PC-9 (cell line): ENCODE measurements at regions not wholly inside any gene's neighbourhood (a gene's known extent, or its start where the extent isn't known, plus 50 kb on each side); places are given as distances from the start of the nearest gene placed in this dataset.

Experiments
- BruUV-seq: library from RNA; stranded (reverse); fragments of 400-500 nt; replicated peaks from 2 replicates; lab custom pipeline; 2021; lab: Mats Ljungman, UMichigan
- CTCF ChIA-PET: fragments of 300-600 bp; sonication (Branson Sonifier 250); formaldehyde crosslinking; loops from one replicate; lab custom pipeline; 2022; ENCODE audit warnings: antibody characterized with exemption; lab: Charles Lee
- POLR2A ChIA-PET: fragments of 300-600 bp; sonication (Branson Sonifier 250); formaldehyde crosslinking; loops from one replicate; lab custom pipeline; 2022; ENCODE audit warnings: antibody characterized with exemption; ENCODE audit not compliant: unreplicated experiment; lab: Charles Lee
- DNase-seq, 2 experiments: peaks; one replicate each; pipeline versions ENCODE4 v3.0.0 to v3.0.0-alpha.2; 2015 to 2022; ENCODE audit warnings: mixed read lengths in 1 of 2
- H2AFZ ChIP-seq: fragments of 200-600 bp; sonication (generic); 2 replicates; pipeline ENCODE4 v1.8.1; 2017; ENCODE audit warnings: antibody characterized with exemption
- H3F3A ChIP-seq: fragments of 200-600 bp; sonication (generic); 2 replicates; pipeline ENCODE4 v1.8.1; 2017; ENCODE audit warnings: antibody characterized with exemption, mild to moderate bottlenecking, low read depth; ENCODE audit not compliant: insufficient read depth
- H3K27ac ChIP-seq: fragments of 200-600 bp; sonication (generic); 2 replicates; pipeline ENCODE4 v1.6.1; 2016; ENCODE audit warnings: mixed run types
- H3K27me3 ChIP-seq: fragments of 200-600 bp; sonication (generic); 2 replicates; pipeline ENCODE4 v1.6.1; 2016; ENCODE audit warnings: low read depth, mixed run types; ENCODE audit not compliant: insufficient read depth
- H3K36me3 ChIP-seq: fragments of 200-600 bp; sonication (generic); 2 replicates; pipeline ENCODE4 v1.6.1; 2016; ENCODE audit warnings: low read depth, mixed run types
- H3K4me1 ChIP-seq: fragments of 200-600 bp; sonication (generic); replicated peaks from 2 replicates; pipeline ENCODE4 v1.6.1; 2016; ENCODE audit warnings: mixed run types; ENCODE audit not compliant: insufficient read depth
- H3K4me2 ChIP-seq: fragments of 200-600 bp; sonication (generic); 2 replicates; pipeline ENCODE4 v1.6.1; 2017; ENCODE audit warnings: mixed run types
- H3K4me3 ChIP-seq: fragments of 200-600 bp; sonication (generic); 2 replicates; pipeline ENCODE4 v1.6.1; 2016; ENCODE audit warnings: mixed run types
- H3K79me2 ChIP-seq: fragments of 200-600 bp; sonication (generic); 2 replicates; pipeline ENCODE4 v1.6.1; 2017; ENCODE audit warnings: low read depth, mixed run types
- H3K9me2 ChIP-seq: fragments of 200-600 bp; sonication (generic); 2 replicates; pipeline ENCODE4 v1.8.1; 2017; ENCODE audit warnings: mild to moderate bottlenecking; ENCODE audit not compliant: insufficient read depth
- H3K9me3 ChIP-seq: fragments of 200-600 bp; sonication (generic); 2 replicates; pipeline ENCODE4 v1.8.1; 2016; ENCODE audit warnings: low read depth; ENCODE audit not compliant: insufficient read depth
- H4K20me1 ChIP-seq: fragments of 200-600 bp; sonication (generic); 2 replicates; pipeline ENCODE4 v1.8.1; 2017; ENCODE audit not compliant: insufficient read depth
- EZH2 ChIP-seq: fragments of 200-600 bp; sonication (generic); IDR thresholded peaks from 2 replicates; pipeline ENCODE4 v1.8.0; 2017; ENCODE audit warnings: antibody characterized with exemption, low read depth
- intact Hi-C: fragments of 100-400 bp; cut with micrococcal nuclease; formaldehyde crosslinking; loops from one replicate; pipeline ENCODE4 v1.10.0; 2022; ENCODE audit not compliant: unreplicated experiment
- TF ChIP-seq, protein P1 (sequence below): fragments of 200-600 bp; sonication (generic); conservative IDR thresholded peaks from 2 replicates; pipeline ENCODE4 v1.6.1; 2017; ENCODE audit warnings: mixed run types, antibody characterized with exemption, mild to moderate bottlenecking, moderate library complexity

DNA sequence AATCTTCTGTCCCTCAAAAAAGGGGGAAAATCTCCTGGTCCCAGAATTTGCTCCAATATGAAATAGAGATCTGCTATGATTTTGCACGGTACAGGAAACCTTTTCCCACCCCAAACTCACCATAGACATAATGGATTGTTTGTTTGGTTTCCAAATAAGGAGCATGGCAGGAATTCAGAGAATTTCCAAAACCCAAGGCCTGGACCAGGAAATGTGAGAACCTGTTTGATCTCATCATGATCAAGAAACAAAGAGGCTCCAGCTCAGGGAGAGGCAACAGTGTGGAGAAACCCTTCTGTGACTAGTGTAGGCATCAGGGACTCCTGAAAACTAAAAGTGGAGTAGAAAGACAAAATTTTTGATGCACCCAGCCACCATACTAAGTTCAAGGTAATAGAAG, 1548.1 kb upstream of the LRRTM3 start:
- H3K4me1 ChIP-seq = no peaks in the 10 kb centered on the region
- H3K79me2 ChIP-seq = no peaks in the 10 kb centered on the region
- no peak overlapping the region for H3K27ac ChIP-seq
- H3K4me2 ChIP-seq = no peak overlapping the region
- peak in 1 of 2 experiments; percentile 16 for DNase-seq
- no peaks in the 10 kb centered on the region for H3K27me3 ChIP-seq
- POLR2A ChIA-PET = no interaction called here
- H4K20me1 ChIP-seq = no peaks in the 10 kb centered on the region
- intact Hi-C loops = no loop called here
- no peak overlapping the region for H3K4me3 ChIP-seq
- no TSS peak for BruUV-seq
- H3K36me3 ChIP-seq = no peaks in the 10 kb centered on the region
- H3K9me2 ChIP-seq = no peaks in the 10 kb centered on the region
- no peak for TF ChIP-seq EZH2
- TF ChIP-seq, protein P1, sequence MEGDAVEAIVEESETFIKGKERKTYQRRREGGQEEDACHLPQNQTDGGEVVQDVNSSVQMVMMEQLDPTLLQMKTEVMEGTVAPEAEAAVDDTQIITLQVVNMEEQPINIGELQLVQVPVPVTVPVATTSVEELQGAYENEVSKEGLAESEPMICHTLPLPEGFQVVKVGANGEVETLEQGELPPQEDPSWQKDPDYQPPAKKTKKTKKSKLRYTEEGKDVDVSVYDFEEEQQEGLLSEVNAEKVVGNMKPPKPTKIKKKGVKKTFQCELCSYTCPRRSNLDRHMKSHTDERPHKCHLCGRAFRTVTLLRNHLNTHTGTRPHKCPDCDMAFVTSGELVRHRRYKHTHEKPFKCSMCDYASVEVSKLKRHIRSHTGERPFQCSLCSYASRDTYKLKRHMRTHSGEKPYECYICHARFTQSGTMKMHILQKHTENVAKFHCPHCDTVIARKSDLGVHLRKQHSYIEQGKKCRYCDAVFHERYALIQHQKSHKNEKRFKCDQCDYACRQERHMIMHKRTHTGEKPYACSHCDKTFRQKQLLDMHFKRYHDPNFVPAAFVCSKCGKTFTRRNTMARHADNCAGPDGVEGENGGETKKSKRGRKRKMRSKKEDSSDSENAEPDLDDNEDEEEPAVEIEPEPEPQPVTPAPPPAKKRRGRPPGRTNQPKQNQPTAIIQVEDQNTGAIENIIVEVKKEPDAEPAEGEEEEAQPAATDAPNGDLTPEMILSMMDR = no peak
- CTCF ChIA-PET = no interaction called here
- H3K9me3 ChIP-seq = peaks cover 9% of the 10 kb centered on the region; the same call in 1 of the 2 replicates
- no peak overlapping the region for H2AFZ ChIP-seq
- no peaks in the 10 kb centered on the region for H3F3A ChIP-seq

DNA sequence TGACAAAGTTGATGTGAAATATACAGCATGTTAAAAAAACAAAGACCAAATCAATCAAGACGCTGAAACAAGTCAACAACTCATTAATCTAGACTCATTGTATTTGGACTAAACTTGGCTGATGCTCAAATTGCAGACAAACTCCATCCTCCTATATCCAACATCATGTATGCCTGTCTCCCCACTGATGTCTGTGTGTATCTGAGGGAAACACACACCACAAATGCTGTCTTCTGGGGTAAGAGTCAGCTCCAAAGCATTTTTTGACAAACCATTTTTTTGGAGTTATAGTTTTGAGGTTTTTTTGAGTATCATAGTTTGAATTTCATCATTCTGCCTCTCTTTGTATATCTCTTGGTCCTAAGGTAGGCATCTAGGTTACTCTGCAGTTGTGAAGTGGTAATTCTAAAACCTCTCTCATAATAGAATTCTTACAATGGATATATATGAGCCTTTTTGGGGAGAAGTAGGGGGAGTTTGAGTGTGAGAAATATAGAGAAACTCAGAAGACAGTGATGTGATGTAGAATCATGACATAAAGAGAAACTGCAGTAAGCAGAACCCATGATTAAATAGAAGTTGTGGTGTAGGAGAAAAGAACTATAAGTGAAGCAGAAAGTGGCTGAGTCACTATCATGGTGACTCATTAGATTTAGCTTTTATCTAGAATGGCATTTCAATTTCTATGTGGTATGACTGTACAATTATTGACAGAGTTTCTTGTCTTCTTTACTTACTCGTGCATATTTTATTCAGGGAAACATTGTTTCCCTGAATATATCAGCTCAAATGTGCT, 1531.1 kb upstream of the LRRTM3 start:
- Histone ChIP-seq H3K36me3 (no peaks in the 10 kb centered on the region), H3K9me3 (peaks cover 8% of the 10 kb centered on the region; the same call in 1 of the 2 replicates), H4K20me1 (no peaks in the 10 kb centered on the region), H3K27ac (peak overlapping the region; percentile 52), H3K4me2 (peak overlapping the region; percentile 5), H3K9me2 (no peaks in the 10 kb centered on the region), H3K79me2 (no peaks in the 10 kb centered on the region), H3K27me3 (no peaks in the 10 kb centered on the region), H3K4me3 (no peak overlapping the region), H2AFZ (0 out of 2 replicates have a peak overlapping the region, but pooled peaks have one; percentile 42), H3F3A (no peaks in the 10 kb centered on the region), H3K4me1 (peaks cover 11% of the 10 kb centered on the region)
- BruUV-seq = TSS peak; percentile 36
- TF ChIP-seq, protein P1 = no peak
- TF ChIP-seq EZH2 = no peak
- ChIA-PET POLR2A (interaction anchor here (0.6 to 0.7 kb wide), 3 partner anchors 9 to 81 kb away, joined by 3 to 6 read pairs (median 4); no protein-coding TSS in a partner anchor), CTCF (no interaction called here)
- intact Hi-C loops = no loop called here
- DNase-seq = peak in 1 of 2 experiments; percentile 63

DNA sequence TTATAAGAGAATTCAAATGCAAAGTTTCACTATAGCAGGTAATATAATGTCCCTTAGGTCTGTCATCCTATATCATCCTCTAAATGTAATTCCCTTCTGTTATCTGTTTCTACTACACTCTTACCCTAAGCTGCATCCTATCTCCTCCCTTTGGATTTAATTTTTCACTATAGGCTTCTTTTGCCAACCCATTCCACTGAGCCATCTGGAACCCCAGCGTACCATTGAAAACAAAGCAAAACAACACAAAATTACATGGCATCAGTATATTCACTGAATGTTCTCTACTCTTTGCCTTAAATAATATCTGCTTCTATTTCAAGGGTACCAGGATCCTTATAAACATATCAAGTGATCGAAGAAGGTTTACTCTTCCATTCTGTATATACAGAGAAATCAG, 1530.2 kb upstream of the LRRTM3 start:
- Histone ChIP-seq H4K20me1 (no peaks in the 10 kb centered on the region), H3K9me2 (no peaks in the 10 kb centered on the region), H3K4me3 (no peak overlapping the region), H3K36me3 (no peaks in the 10 kb centered on the region), H3K27me3 (no peaks in the 10 kb centered on the region), H2AFZ (no peak overlapping the region), H3K27ac (peak overlapping the region; percentile 52), H3K4me2 (peak overlapping the region; percentile 5; the same call in 1 of the 2 replicates), H3K79me2 (no peaks in the 10 kb centered on the region), H3K9me3 (peaks cover 8% of the 10 kb centered on the region; the same call in 1 of the 2 replicates), H3F3A (no peaks in the 10 kb centered on the region), H3K4me1 (peaks cover 11% of the 10 kb centered on the region)
- BruUV-seq = no TSS peak
- no peak for TF ChIP-seq EZH2
- TF ChIP-seq, protein P1 = no peak
- DNase-seq = no peak
- intact Hi-C loops = no loop called here
- ChIA-PET POLR2A (interaction anchor here (0.6 kb wide), 1 partner anchor 12 kb away, joined by 3 read pairs; no protein-coding TSS in a partner anchor), CTCF (no interaction called here)
